CD4-positive, alpha-beta T cell treated with Interleukin-6 for 4 hours (primary cell): ENCODE measurements at regions not wholly inside any gene's neighbourhood (a gene's known extent, or its start where the extent isn't known, plus 50 kb on each side); places are given as distances from the start of the nearest gene placed in this dataset.
"Not testable (repeated sequence)": the region's sequence is repeated elsewhere in the genome, so short reads cannot be mapped to it uniquely, and the experiment has no call there.

Experiments used
- DNase-seq: peaks from one replicate; pipeline ENCODE4 v3.0.0-alpha.2; 2020; ENCODE audit warnings: mixed read lengths

DNA sequence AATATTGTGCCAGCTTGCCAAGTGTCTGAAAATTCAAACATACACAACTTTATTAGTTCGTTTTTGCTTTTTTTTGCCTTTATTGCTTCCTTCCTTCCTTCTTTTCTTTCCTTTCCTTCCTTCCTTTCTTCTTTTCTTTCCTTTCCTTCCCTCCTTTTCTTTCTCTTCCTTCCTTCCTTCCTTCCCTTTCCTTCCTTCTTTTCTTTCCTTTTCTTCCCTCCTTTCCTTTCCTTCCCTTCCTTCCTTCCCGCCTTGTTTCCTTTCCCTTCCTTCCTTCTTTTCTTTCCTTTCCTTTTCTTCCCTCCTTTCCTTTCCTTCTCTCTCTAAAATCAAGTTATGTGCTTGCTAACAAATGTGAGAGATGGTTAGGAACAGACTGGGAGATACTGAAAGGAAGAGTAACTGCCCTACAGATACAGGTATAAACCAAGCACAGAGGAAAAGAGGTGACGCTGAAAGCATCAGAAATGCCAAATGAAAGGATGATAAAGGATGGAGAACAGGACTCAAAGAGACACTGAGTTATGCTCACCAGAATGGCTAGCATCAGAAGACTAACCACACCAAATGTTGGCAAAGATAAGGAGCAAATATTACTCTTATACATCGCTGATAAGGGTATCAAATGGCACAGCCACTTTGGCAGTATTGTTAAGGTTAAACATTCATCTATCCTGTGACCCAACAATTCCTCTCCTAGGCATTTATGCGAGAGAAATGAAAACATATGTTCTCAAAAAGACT lies 151.6 kb downstream of the MREG start:
- DNase-seq = no peak

DNA sequence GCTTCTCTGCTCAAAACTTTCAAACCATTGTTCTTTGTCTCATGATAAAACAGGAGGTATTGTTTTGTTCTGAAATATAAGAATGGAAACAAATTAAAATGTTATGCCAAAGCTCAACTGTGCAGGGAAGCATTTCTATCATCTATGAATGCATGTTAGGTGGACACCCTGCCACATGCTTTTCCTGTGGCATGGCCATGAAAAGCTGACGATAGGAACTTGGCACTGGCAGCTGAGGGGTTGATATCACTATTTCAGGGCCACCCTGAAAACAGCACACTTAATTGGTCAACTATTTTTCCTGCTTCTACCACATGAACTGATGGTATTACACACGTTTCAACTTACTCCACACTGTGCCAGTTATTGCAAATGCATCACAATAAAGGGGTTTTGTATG lies 157.3 kb downstream of the MREG start:
- DNase-seq = no peak

- not testable (repeated sequence) for DNase-seq
Measured at GRCh38 chr2:215855308-215855707, 158.0 kb downstream of the MREG start.

GRCh38 chr2:215854008-215854407 lies 159.3 kb downstream of the MREG start:
- DNase-seq = no peak

- no peak for DNase-seq
Measured at GRCh38 chr2:215851696-215852095, 161.7 kb downstream of the MREG start.

- DNase-seq = no peak
Measured at GRCh38 chr2:215851082-215851481, 162.3 kb downstream of the MREG start.

GRCh38 chr2:215850380-215850779 lies 163.0 kb downstream of the MREG start:
- no peak for DNase-seq

GRCh38 chr2:215849771-215850170 lies 163.6 kb downstream of the MREG start:
- DNase-seq = no peak

DNA sequence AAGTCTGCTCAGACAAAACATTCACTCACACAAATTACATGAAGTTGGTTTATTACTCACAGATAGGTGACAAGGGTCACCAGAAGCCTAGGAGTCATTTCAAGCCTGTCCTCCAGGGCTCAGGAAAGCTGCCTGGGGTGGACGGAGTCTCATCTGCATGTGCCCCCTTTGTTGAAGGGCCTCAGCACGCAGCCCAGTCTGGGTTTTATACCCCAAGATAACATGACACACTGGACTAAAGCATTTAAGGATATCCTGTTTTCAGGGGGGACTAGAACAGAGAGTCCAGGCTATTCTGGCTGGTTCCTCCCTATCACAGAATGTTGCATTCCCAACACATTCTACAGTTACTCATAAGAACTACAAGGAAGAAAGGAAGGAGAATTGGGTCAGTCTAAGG lies 164.7 kb downstream of the MREG start:
- DNase-seq = no peak

- no peak for DNase-seq
Measured at GRCh38 chr2:215848146-215848545, 165.2 kb downstream of the MREG start.

DNA sequence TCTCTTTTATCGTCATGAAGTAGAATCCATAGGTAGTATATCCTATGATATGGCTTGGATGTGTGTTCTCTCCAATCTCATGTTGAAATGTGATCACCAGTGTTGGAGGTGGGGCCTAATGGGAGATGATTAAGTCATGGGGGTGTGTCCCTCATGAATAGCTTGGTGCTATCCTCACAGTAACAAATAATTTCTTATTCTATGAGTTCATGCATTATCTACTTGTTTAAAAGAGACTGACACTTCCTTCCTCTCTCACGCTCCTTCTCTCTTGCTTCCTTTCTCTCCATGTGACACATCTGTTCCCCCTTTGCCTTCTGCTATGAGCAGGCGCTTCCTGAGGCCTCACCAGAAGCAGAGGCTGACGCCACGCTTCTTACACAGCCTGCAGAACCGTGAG lies 165.6 kb downstream of the MREG start:
- DNase-seq = no peak

- no peak for DNase-seq
Measured at GRCh38 chr2:215847056-215847455, 166.3 kb downstream of the MREG start.

GRCh38 chr2:215845839-215846586 lies 167.3 kb downstream of the MREG start:
- DNase-seq = no peak

- DNase-seq = no peak
Measured at GRCh38 chr2:215843579-215843978, 169.8 kb downstream of the MREG start.

DNA sequence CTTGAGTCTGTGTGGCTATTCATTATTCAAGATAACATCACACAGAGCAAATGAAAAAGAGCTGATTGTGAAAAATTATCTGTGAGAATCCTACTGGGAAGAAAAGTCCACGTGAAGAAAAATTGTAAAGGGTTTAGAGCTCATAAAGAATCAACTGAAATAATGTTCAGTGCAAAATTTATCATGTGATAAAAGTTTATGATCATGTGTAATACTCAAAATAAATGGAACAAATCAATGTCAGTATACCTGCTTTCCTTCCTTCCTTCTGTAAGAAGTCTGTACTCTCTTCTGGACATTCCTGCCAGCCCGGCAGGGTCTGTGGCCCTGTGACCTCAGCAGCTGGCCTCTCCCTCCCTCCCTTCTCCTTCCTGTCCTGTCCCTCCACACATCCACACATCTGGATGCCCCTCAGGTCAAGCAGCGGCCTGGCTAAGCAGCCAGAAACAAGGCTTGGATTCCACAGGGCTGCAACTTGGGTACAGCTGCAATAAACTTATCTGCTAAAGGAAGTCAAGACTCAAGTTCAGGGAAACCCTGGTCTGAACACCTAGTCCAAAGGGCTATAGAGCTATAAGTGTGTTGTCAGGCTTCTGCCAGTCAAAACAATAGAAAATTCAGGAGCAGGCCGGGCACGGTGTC lies 172.1 kb downstream of the MREG start:
- no peak for DNase-seq

GRCh38 chr2:215839816-215840215 lies 173.5 kb downstream of the MREG start:
- no peak for DNase-seq

DNA sequence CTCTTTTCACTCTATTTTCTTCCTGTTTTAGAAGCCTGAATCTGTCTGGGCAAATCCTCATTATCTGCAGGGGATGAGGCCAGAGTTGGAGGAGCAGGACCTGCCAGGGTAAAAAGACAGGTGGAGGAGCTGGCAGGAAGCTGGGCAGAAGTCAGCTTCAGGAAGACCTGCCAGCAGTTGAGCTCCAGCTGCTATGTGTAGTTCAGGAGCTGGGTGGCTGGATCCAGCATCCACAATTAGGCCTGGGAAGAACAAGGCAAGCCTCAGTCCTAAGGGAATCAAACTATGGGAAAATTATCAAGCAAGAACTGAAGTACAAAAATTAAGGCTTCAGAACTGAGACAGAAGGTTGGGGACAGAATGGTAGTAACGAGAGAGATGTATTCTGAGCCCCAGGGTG lies 174.0 kb downstream of the MREG start:
- DNase-seq = no peak

- no peak for DNase-seq
Measured at GRCh38 chr2:215836881-215837280, 176.5 kb downstream of the MREG start.

DNA sequence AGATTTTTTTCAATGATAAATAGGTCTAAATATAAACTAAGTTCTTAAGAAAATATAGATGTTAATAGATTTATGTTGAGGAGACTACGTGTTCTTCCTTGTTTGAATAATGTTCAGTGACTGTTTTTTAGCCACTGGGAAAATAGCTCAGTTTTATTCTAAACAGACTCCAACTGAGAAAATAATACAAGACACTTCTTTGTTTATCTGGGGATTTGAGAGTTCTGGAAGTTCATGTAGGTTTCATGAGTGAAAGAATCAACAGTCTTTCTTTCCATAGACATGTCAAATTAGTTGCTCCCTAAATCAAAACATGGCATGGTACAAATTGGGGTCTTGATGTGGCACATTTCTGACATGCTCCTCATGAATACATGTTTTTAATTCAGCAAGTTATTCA lies 177.7 kb downstream of the MREG start:
- DNase-seq = no peak

DNA sequence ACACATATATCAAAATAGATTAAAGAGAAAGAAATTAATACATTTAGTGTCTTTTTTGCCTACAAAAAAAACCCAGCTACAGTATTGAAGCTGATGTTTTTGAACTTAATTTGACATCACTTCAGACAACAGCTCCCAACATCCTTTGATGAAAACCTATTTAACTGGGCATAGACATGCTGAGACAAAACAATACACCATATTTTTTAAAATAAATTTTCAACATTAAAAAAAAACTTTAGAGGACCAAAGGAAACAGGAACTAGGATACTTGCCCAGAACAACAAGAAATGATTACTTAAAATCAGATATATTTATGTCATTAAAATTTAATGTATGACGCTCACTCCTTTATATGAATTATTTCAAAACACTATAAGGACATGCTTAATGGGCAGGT lies 178.1 kb downstream of the MREG start:
- no peak for DNase-seq

DNA sequence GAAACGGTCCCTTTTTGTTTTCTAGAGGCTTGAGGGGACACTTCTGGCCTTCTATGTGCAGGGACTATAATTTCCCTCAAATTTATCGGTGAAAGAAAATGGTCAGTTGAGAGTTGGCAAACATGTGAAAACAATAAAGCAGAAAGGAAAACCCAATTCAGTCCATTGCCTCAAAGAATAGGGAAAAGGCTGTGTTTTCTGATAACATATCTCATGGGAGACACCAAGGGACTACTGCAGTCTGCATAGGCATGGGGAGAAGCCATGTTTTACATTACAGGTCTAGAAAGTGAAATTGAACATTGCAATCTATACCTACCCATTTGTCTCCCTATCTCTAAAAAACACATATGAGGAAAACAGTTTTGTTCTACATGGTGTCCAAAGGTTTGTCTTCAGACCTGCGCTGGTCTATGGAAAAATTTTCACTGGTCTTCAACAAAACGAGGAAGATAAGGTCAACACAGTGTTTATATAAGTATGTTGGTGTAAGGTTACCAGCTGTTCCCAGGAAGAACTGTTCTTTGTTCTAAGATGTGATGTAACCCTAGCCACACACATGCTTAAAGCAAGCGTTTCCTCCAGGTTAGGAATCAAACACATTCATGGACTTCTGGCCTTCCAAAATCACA lies 179.7 kb downstream of the MREG start:
- no peak for DNase-seq

DNA sequence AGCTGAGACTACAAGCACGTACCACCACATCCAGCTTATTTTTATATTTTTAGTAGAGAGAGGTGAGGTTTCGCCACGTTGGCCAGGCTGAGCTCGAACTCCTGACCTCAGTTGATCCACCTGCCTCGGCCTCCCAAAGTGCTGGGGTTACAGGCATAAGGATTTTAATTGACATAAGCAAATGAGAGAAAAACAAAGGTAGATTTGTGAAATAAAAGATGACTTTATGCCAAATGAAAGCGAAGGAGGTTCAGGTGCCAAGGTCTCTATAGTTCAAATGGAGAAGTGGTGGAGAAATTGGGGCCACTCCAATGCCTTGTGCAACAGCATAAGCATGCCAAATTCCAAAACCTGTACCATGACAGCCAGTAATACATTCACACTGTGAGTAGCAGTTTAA lies 180.6 kb downstream of the MREG start:
- no peak for DNase-seq

DNA sequence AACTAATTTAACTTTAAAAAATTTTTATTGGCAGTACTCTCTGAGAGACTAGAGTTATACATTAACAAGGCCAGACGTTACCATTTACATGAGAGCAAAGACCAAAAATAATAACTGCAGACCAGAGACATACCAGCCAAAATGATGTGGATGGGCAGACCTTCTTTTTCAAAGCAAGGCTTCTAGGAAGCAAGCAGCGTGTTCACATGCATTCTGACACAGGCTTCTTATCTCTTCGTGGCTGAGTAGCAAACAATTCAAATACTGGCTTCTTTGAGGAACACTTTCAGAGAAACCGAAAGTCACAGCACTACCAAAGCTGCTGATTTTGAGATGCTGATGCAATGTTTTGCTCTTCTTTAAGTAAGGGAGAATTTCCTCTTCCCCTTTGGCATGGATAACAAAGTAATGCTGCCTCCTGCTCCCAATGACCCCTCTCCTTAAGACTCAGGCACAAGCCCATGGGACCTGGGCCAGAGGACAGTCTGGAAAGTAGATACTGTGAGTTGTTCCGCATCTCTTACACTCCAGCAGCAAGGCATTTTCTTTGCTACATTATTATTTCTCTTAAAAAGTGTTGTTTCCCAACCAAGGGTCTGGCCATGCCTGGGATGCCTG lies 181.9 kb downstream of the MREG start:
- DNase-seq = no peak
